ENCODE measurements at regions not wholly inside any gene's neighbourhood (a gene's known extent, or its start where the extent isn't known, plus 50 kb on each side); places are given as distances from the start of the nearest gene placed in this dataset.
"Not testable (repeated sequence)": the region's sequence is repeated elsewhere in the genome, so short reads cannot be mapped to it uniquely, and the experiment has no call there.

GRCh38 chr4:13678186-13678924, 50.8 kb upstream of the BOD1L1 start:
- DNase-seq (ENCODE audit: low read depth), result no peak

- no peak for DNase-seq (ENCODE audit: low read depth)
These were observed 54.0 kb upstream of the BOD1L1 start for GRCh38 chr4:13681570-13681969.

GRCh38 chr4:13694256-13694655, 66.7 kb upstream of the BOD1L1 start:
- no peak for DNase-seq (ENCODE audit: low read depth)

- no peak for DNase-seq (ENCODE audit: low read depth)
These were observed 70.8 kb upstream of the BOD1L1 start for GRCh38 chr4:13698296-13698695.

- no peak for DNase-seq (ENCODE audit: low read depth)
These were observed 72.7 kb upstream of the BOD1L1 start for GRCh38 chr4:13700021-13700857.

GRCh38 chr4:13700858-13701140, 73.3 kb upstream of the BOD1L1 start:
- not testable (repeated sequence) for DNase-seq (ENCODE audit: low read depth)

- DNase-seq (ENCODE audit: low read depth), result no peak
These were observed 74.5 kb upstream of the BOD1L1 start for GRCh38 chr4:13701937-13702446.

- DNase-seq (ENCODE audit: low read depth), result no peak
These were observed 75.6 kb upstream of the BOD1L1 start for GRCh38 chr4:13703096-13703495.

GRCh38 chr4:13704035-13704434, 76.5 kb upstream of the BOD1L1 start:
- DNase-seq (ENCODE audit: low read depth), result no peak

- DNase-seq (ENCODE audit: low read depth), result no peak
These were observed 77.2 kb upstream of the BOD1L1 start for GRCh38 chr4:13704761-13705160.

- DNase-seq (ENCODE audit: low read depth), result no peak
These were observed 78.1 kb upstream of the BOD1L1 start for GRCh38 chr4:13705521-13706041.

GRCh38 chr4:13706120-13706519, 78.6 kb upstream of the BOD1L1 start:
- DNase-seq (ENCODE audit: low read depth), result no peak

GRCh38 chr4:13706716-13707115, 79.2 kb upstream of the BOD1L1 start:
- DNase-seq (ENCODE audit: low read depth), result no peak

GRCh38 chr4:13710246-13710885, 82.8 kb upstream of the BOD1L1 start:
- no peak for DNase-seq (ENCODE audit: low read depth)

- DNase-seq (ENCODE audit: low read depth), result no peak
These were observed 83.8 kb upstream of the BOD1L1 start for GRCh38 chr4:13711233-13711785.

GRCh38 chr4:13721894-13722293, 94.4 kb upstream of the BOD1L1 start:
- DNase-seq (ENCODE audit: low read depth), result no peak

- no peak for DNase-seq (ENCODE audit: low read depth)
These were observed 95.1 kb upstream of the BOD1L1 start for GRCh38 chr4:13722649-13723048.

- DNase-seq (ENCODE audit: low read depth), result no peak
These were observed 101.2 kb upstream of the BOD1L1 start for GRCh38 chr4:13728761-13729160.

GRCh38 chr4:13731019-13731418, 103.5 kb upstream of the BOD1L1 start:
- no peak for DNase-seq (ENCODE audit: low read depth)

- no peak for DNase-seq (ENCODE audit: low read depth)
These were observed 106.3 kb upstream of the BOD1L1 start for GRCh38 chr4:13733817-13734216.

GRCh38 chr4:13750594-13750993, 123.1 kb upstream of the BOD1L1 start:
- no peak for DNase-seq (ENCODE audit: low read depth)

GRCh38 chr4:13761581-13761980, 134.1 kb upstream of the BOD1L1 start:
- DNase-seq (ENCODE audit: low read depth), result not testable (repeated sequence)
